ENCODE measurements at regions not wholly inside any gene's neighbourhood (a gene's known extent, or its start where the extent isn't known, plus 50 kb on each side); places are given as distances from the start of the nearest gene placed in this dataset.

DNA sequence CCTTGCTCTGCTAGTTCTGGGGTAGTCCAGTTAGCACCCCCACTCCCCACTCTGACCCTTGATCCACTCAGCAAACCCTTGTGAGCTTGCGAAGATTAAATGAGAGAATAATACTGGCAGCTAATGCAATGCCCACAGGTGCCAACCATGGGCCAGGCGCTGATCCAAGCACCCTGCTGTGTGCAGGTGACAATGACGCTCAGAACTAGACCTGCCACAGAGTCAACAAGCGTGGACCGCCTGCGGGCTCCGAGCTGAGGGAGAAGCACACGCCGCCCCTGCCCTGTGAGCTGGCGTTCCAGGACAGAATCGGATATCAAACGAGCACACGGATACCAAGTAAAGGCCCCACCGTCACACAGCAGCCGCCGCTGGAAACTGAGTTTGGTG, 129.2 kb downstream of the FAM53A start:
- Mint-ChIP-seq H3K9me3 (ENCODE audit: low read depth) (no peaks in the 10 kb centered on the region), H3K27ac (ENCODE audit: unreplicated experiment) (no peak overlapping the region), H3K27me3 (ENCODE audit: low read depth) (peaks cover 23% of the 10 kb centered on the region), H3K36me3 (ENCODE audit: low read depth) (no peaks in the 10 kb centered on the region), H3K4me1 (ENCODE audit: low read depth) (no peaks in the 10 kb centered on the region), H3K4me3 (ENCODE audit: unreplicated experiment) (no peak overlapping the region)
- no peak for DNase-seq (ENCODE audit: low spot score)
- TF ChIP-seq, protein P1, sequence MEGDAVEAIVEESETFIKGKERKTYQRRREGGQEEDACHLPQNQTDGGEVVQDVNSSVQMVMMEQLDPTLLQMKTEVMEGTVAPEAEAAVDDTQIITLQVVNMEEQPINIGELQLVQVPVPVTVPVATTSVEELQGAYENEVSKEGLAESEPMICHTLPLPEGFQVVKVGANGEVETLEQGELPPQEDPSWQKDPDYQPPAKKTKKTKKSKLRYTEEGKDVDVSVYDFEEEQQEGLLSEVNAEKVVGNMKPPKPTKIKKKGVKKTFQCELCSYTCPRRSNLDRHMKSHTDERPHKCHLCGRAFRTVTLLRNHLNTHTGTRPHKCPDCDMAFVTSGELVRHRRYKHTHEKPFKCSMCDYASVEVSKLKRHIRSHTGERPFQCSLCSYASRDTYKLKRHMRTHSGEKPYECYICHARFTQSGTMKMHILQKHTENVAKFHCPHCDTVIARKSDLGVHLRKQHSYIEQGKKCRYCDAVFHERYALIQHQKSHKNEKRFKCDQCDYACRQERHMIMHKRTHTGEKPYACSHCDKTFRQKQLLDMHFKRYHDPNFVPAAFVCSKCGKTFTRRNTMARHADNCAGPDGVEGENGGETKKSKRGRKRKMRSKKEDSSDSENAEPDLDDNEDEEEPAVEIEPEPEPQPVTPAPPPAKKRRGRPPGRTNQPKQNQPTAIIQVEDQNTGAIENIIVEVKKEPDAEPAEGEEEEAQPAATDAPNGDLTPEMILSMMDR (IDR thresholded peaks at IDR 0.05), result no peak

DNA sequence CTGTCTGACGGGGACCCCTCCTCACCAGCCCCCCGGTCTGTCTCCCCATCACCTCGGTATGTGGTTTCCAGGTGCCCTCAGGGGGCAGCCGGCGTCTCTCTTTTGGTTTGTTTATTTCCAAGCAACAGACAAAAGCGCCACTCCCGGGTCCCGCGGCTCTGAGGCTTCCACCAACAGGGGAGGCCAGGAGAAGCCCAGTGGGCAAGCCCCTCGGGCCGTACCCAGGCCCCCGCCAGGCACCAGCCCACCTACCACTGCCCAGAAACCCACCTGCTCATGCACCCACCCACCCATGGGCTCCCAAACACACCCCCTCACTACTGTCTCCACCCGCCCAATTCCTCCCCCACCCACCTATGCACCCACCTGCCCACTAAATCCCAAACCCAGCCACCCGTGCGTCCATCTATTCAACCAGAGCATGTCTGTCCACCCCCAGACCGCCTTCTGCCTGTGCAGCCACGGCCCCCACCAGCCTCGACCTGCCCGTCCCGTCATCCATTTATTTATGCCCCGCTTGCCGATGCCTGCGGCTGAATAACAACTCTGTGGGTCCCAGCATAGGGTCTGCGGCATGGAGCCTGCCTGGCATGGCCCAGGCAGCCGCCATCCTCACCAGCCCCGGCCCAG, 129.8 kb downstream of the FAM53A start:
- DNase-seq (ENCODE audit: low spot score), result no peak
- no peak overlapping the region for H3K4me3 Mint-ChIP-seq (ENCODE audit: unreplicated experiment)
- TF ChIP-seq, protein P1 (IDR thresholded peaks at IDR 0.05), result no peak
- peaks cover 20% of the 10 kb centered on the region for H3K27me3 Mint-ChIP-seq (ENCODE audit: low read depth)
- no peaks in the 10 kb centered on the region for H3K36me3 Mint-ChIP-seq (ENCODE audit: low read depth)
- no peaks in the 10 kb centered on the region for H3K9me3 Mint-ChIP-seq (ENCODE audit: low read depth)
- H3K27ac Mint-ChIP-seq (ENCODE audit: unreplicated experiment), result no peak overlapping the region
- no peaks in the 10 kb centered on the region for H3K4me1 Mint-ChIP-seq (ENCODE audit: low read depth)

DNA sequence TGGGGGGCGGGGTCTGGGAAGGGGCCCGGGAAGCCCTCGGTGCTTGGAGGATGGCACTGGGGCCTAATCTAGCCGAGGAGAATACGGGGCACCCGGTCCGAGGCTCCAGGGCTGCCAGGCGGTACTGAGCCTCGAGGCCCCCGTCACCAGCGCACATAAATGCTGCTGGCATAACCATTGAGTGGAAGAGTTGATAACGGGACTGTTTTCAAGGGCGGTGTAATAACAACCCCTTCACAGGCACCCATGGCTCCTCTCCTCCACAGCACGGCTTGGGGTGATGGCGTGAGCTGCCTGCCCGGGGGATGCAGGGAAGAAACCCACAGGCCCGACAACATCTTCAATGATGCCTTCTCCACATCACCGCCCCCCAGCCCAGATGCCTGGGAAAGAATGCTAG, 130.7 kb downstream of the FAM53A start:
- Mint-ChIP-seq H3K36me3 (ENCODE audit: low read depth) (no peaks in the 10 kb centered on the region), H3K4me1 (ENCODE audit: low read depth) (peaks cover 4% of the 10 kb centered on the region)

DNA sequence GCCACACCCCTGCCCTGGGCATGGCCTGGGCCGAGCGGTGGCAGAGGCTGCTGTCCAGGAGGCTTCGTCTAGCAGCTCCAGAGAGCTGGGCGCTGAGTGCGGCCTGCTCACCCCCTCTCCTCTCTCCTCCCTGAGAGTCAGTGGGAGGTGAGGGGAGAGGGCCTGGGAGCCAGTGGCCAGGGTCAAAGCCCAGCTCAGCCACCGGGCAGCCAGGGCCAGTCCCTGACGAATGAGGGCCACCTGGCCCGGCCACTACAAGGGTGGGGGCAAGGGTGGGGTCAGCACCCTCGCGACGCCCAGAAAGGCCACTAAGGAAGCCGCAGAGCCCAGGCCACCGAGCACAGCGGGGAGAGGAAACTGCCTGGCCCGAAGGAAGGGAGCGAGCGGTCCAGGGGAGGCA, 131.7 kb downstream of the FAM53A start:
- DNase-seq (ENCODE audit: low spot score), result no peak

More for the DNA sequence above, 130.7 kb downstream of the FAM53A start:
- DNase-seq (ENCODE audit: low spot score), result no peak
- H3K27me3 Mint-ChIP-seq (ENCODE audit: low read depth), result peaks cover 18% of the 10 kb centered on the region
- no peak overlapping the region for H3K27ac Mint-ChIP-seq (ENCODE audit: unreplicated experiment)
- TF ChIP-seq, protein P1 (IDR thresholded peaks at IDR 0.05), result no peak
- H3K4me3 Mint-ChIP-seq (ENCODE audit: unreplicated experiment), result no peak overlapping the region
- H3K9me3 Mint-ChIP-seq (ENCODE audit: low read depth), result no peaks in the 10 kb centered on the region

DNA sequence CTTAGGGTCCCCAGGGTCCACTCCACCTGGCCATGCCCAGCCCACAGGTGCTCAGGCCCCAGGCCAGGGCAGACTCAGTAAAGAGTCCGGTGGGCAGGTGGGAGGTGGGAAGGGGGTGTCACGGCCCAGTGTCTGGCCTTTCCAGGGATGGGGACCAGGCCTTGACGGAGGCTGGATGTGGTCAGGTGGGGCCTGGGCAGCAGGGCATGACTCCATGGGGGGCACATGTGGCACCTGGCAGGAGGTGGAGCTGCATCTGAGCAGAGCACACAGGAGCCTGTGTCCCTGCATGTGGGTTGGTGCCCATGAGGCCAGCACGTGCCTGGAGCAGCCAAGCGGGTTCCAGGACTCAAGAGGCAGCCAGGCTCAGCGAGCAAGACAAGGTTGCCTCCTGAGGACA, 132.9 kb downstream of the FAM53A start:
- H3K36me3 Mint-ChIP-seq (ENCODE audit: low read depth), result no peaks in the 10 kb centered on the region
- DNase-seq (ENCODE audit: low spot score), result peak; percentile 85
- H3K27me3 Mint-ChIP-seq (ENCODE audit: low read depth), result peaks cover 20% of the 10 kb centered on the region
- H3K9me3 Mint-ChIP-seq (ENCODE audit: low read depth), result no peaks in the 10 kb centered on the region
- TF ChIP-seq, protein P1 (IDR thresholded peaks at IDR 0.05), result no peak
- peaks cover 4% of the 10 kb centered on the region for H3K4me1 Mint-ChIP-seq (ENCODE audit: low read depth)
- no peak overlapping the region for H3K4me3 Mint-ChIP-seq (ENCODE audit: unreplicated experiment)
- no peak overlapping the region for H3K27ac Mint-ChIP-seq (ENCODE audit: unreplicated experiment)

More for the DNA sequence above, 131.7 kb downstream of the FAM53A start:
- Mint-ChIP-seq H3K36me3 (ENCODE audit: low read depth) (no peaks in the 10 kb centered on the region), H3K27ac (ENCODE audit: unreplicated experiment) (no peak overlapping the region), H3K4me3 (ENCODE audit: unreplicated experiment) (no peak overlapping the region), H3K4me1 (ENCODE audit: low read depth) (peaks cover 4% of the 10 kb centered on the region), H3K9me3 (ENCODE audit: low read depth) (no peaks in the 10 kb centered on the region), H3K27me3 (ENCODE audit: low read depth) (peaks cover 20% of the 10 kb centered on the region)
- TF ChIP-seq, protein P1 (IDR thresholded peaks at IDR 0.05), result no peak
